ENCODE measurements at regions not wholly inside any gene's neighbourhood (a gene's known extent, or its start where the extent isn't known, plus 50 kb on each side); places are given as distances from the start of the nearest gene placed in this dataset.

DNA sequence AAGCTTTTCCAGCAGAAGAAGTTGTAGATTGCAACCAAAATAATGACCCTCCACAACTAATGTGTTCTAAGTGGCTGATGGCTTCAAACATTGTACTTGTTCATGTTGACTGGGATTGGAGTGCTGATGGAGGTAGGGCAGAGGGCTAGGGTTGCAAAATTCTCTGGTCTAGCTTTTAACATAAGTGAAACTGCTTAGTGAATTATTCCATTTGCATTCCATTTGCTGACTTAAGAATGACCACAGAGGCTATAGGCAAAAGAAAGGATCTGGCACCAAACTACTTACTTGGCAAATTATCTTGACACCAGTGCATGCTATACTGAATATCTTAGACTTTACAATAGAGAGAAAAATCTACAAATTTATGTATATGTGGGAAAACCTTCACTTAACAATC, 287.0 kb downstream of the FGF9 start:
- DNase-seq (ENCODE audit: extremely low read depth, low read depth): no peak
- TF ChIP-seq, protein P1, sequence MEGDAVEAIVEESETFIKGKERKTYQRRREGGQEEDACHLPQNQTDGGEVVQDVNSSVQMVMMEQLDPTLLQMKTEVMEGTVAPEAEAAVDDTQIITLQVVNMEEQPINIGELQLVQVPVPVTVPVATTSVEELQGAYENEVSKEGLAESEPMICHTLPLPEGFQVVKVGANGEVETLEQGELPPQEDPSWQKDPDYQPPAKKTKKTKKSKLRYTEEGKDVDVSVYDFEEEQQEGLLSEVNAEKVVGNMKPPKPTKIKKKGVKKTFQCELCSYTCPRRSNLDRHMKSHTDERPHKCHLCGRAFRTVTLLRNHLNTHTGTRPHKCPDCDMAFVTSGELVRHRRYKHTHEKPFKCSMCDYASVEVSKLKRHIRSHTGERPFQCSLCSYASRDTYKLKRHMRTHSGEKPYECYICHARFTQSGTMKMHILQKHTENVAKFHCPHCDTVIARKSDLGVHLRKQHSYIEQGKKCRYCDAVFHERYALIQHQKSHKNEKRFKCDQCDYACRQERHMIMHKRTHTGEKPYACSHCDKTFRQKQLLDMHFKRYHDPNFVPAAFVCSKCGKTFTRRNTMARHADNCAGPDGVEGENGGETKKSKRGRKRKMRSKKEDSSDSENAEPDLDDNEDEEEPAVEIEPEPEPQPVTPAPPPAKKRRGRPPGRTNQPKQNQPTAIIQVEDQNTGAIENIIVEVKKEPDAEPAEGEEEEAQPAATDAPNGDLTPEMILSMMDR (IDR thresholded peaks at IDR 0.05; ENCODE audit: low read depth, low read length, missing control alignments): no peak
- no peak overlapping the region for H3K4me3 ChIP-seq (replicated peaks; ENCODE audit: low read depth, low read length)

- H3K4me3 ChIP-seq (replicated peaks; ENCODE audit: low read depth, low read length): no peak overlapping the region
- TF ChIP-seq, protein P1 (IDR thresholded peaks at IDR 0.05; ENCODE audit: low read depth, low read length, missing control alignments): no peak
- DNase-seq (ENCODE audit: extremely low read depth, low read depth): no peak
Measured at GRCh38 chr13:21960108-21960507, 289.2 kb downstream of the FGF9 start.

DNA sequence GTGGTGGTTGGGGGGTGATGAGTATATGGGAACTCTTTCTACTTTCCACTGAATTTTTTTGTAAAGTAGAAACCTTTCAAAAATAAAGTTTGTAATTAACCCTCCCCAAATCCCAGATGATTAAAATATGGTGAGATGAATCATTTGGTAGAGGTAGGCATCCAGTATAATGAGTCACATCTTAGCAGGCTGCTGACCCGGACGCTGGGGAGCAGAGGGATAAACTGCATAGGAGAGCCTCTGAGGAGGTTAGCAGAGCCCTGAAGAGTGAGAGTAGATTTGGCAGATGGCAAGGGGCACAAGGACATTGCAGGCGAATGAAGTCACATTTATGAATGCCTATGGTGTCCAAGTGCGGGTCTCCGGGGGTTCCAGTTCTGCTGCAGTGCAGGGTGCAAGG, 293.8 kb downstream of the FGF9 start:
- H3K4me3 ChIP-seq (replicated peaks; ENCODE audit: low read depth, low read length): no peak overlapping the region
- TF ChIP-seq, protein P1 (IDR thresholded peaks at IDR 0.05; ENCODE audit: low read depth, low read length, missing control alignments): no peak
- no peak for DNase-seq (ENCODE audit: extremely low read depth, low read depth)

DNA sequence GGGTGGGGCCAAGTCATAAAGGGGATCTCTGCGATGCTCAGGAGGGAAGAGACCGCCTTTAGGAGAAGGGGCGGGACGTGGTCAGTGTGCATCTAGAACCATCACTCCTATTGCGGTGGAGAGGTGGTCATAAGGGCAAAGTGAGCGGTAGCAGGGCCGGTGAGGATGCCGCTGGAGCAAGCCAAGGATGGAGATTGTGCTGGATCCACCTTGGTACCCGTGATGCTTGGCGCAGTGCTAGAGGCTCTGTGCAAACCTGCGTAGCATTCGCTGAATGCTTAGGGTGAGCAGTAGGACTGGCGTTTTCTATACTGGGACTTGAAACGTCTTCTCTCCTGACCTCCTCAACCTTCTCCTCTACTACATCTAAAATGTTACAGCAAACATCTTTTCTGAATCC, 294.2 kb downstream of the FGF9 start:
- DNase-seq (ENCODE audit: extremely low read depth, low read depth): no peak
- H3K4me3 ChIP-seq (replicated peaks; ENCODE audit: low read depth, low read length): no peak overlapping the region
- TF ChIP-seq, protein P1 (IDR thresholded peaks at IDR 0.05; ENCODE audit: low read depth, low read length, missing control alignments): no peak

GRCh38 chr13:21966014-21966413, 295.1 kb downstream of the FGF9 start:
- TF ChIP-seq, protein P1 (IDR thresholded peaks at IDR 0.05; ENCODE audit: low read depth, low read length, missing control alignments): no peak
- H3K4me3 ChIP-seq (replicated peaks; ENCODE audit: low read depth, low read length): no peak overlapping the region

GRCh38 chr13:21967871-21968270, 297.0 kb downstream of the FGF9 start:
- TF ChIP-seq, protein P1 (IDR thresholded peaks at IDR 0.05; ENCODE audit: low read depth, low read length, missing control alignments): no peak
- DNase-seq (ENCODE audit: extremely low read depth, low read depth): no peak
- no peak overlapping the region for H3K4me3 ChIP-seq (replicated peaks; ENCODE audit: low read depth, low read length)

More at GRCh38 chr13:21966014-21966413, 295.1 kb downstream of the FGF9 start:
- DNase-seq (ENCODE audit: extremely low read depth, low read depth): no peak

GRCh38 chr13:21970172-21970571, 299.3 kb downstream of the FGF9 start:
- DNase-seq (ENCODE audit: extremely low read depth, low read depth): no peak
- no peak overlapping the region for H3K4me3 ChIP-seq (replicated peaks; ENCODE audit: low read depth, low read length)
- TF ChIP-seq, protein P1 (IDR thresholded peaks at IDR 0.05; ENCODE audit: low read depth, low read length, missing control alignments): no peak
